ENCODE measurements at regions not wholly inside any gene's neighbourhood (a gene's known extent, or its start where the extent isn't known, plus 50 kb on each side); places are given as distances from the start of the nearest gene placed in this dataset.

- Histone ChIP-seq H3K4me1 (no peaks in the 10 kb centered on the region), H3K4me3 (no peak overlapping the region), H3K27ac (no peak overlapping the region), H3K36me3 (no peaks in the 10 kb centered on the region), H3K27me3 (no peaks in the 10 kb centered on the region), H3K9me3 (no peaks in the 10 kb centered on the region)
- WGBS, 2 donors (ENCODE audit: low coverage in 1 of 2): 67% methylated on average over 1 of the region's 1 CpG; no CpG with 5 or more reads in 1 of the 2 donors
- in situ Hi-C loops (cut with MboI; ENCODE audit: low pct_ligation_motif_present in 1 of 4, low pct_unique_long_range_greater_than_20kb in 1 of 4, low sequenced_read_pairs in 3 of 4): loop anchor here in 1 of 4 donors (25.0 kb wide), 1 partner anchor 297 kb away; no protein-coding TSS in a partner anchor
- TF ChIP-seq POLR2A (IDR thresholded peaks at IDR 0.05) (no peak), EP300 (IDR thresholded peaks at IDR 0.05; ENCODE audit: low read depth) (no peak), CTCF (IDR thresholded peaks at IDR 0.05) (no peak), POLR2AphosphoS5 (IDR thresholded peaks at IDR 0.05) (no peak)
- DNase-seq: no peak
- intact Hi-C loops (cut with DNase I; ENCODE audit: low total_unique reads): no loop called here
Observed at GRCh38 chr6:71040043-71040442, 83.2 kb upstream of the B3GAT2 start.

GRCh38 chr6:71040841-71041240 is 84.0 kb upstream of the B3GAT2 start:
- intact Hi-C loops (cut with DNase I; ENCODE audit: low total_unique reads): no loop called here
- in situ Hi-C loops (cut with MboI; ENCODE audit: low pct_ligation_motif_present in 1 of 4, low pct_unique_long_range_greater_than_20kb in 1 of 4, low sequenced_read_pairs in 3 of 4): loop anchor here in 1 of 4 donors (25.0 kb wide), 1 partner anchor 296 kb away; no protein-coding TSS in a partner anchor
- no peak overlapping the region for H3K27ac ChIP-seq

GRCh38 chr6:71043902-71044301 is 87.0 kb upstream of the B3GAT2 start:
- Histone ChIP-seq H3K4me3 (no peak overlapping the region), H3K9me3 (no peaks in the 10 kb centered on the region), H3K4me1 (no peaks in the 10 kb centered on the region), H3K27ac (no peak overlapping the region), H3K36me3 (no peaks in the 10 kb centered on the region), H3K27me3 (no peaks in the 10 kb centered on the region)
- WGBS, 2 donors (ENCODE audit: low coverage in 1 of 2): 25 to 37% methylated on average over 1 of the region's 1 CpG
- TF ChIP-seq EP300 (IDR thresholded peaks at IDR 0.05; ENCODE audit: low read depth) (no peak), POLR2AphosphoS5 (IDR thresholded peaks at IDR 0.05) (no peak), POLR2A (IDR thresholded peaks at IDR 0.05) (no peak), CTCF (IDR thresholded peaks at IDR 0.05) (no peak)
- intact Hi-C loops (cut with DNase I; ENCODE audit: low total_unique reads) (no loop called here), in situ Hi-C loops (cut with MboI; ENCODE audit: low pct_ligation_motif_present in 1 of 4, low pct_unique_long_range_greater_than_20kb in 1 of 4, low sequenced_read_pairs in 3 of 4) (loop anchor here in 1 of 4 donors (25.0 kb wide), 1 partner anchor 293 kb away; no protein-coding TSS in a partner anchor)
- no peak for DNase-seq

More at GRCh38 chr6:71040841-71041240, 84.0 kb upstream of the B3GAT2 start:
- DNase-seq: no peak
- Histone ChIP-seq H3K27me3 (no peaks in the 10 kb centered on the region), H3K4me1 (no peaks in the 10 kb centered on the region), H3K4me3 (no peak overlapping the region), H3K9me3 (no peaks in the 10 kb centered on the region), H3K36me3 (no peaks in the 10 kb centered on the region)
- TF ChIP-seq POLR2AphosphoS5 (IDR thresholded peaks at IDR 0.05) (no peak), EP300 (IDR thresholded peaks at IDR 0.05; ENCODE audit: low read depth) (no peak), POLR2A (IDR thresholded peaks at IDR 0.05) (no peak), CTCF (IDR thresholded peaks at IDR 0.05) (no peak)
- 70 to 75% methylated on average over 1 to 2 of the region's 2 CpGs for WGBS, 2 donors (ENCODE audit: low coverage in 1 of 2)

- in situ Hi-C loops (cut with MboI; ENCODE audit: low pct_ligation_motif_present in 1 of 4, low pct_unique_long_range_greater_than_20kb in 1 of 4, low sequenced_read_pairs in 3 of 4): loop anchor here in 1 of 4 donors (25.0 kb wide), 1 partner anchor 293 kb away; no protein-coding TSS in a partner anchor
- WGBS, 2 donors (ENCODE audit: low coverage in 1 of 2): 55 to 77% methylated on average over 1 of the region's 1 CpG
- TF ChIP-seq EP300 (IDR thresholded peaks at IDR 0.05; ENCODE audit: low read depth): no peak
- no peak for TF ChIP-seq CTCF (IDR thresholded peaks at IDR 0.05)
- TF ChIP-seq POLR2A (IDR thresholded peaks at IDR 0.05): no peak
- TF ChIP-seq POLR2AphosphoS5 (IDR thresholded peaks at IDR 0.05): no peak
Observed at GRCh38 chr6:71044753-71045152, 87.9 kb upstream of the B3GAT2 start.

More at GRCh38 chr6:71044753-71045152, 87.9 kb upstream of the B3GAT2 start:
- Histone ChIP-seq H3K4me1 (no peaks in the 10 kb centered on the region), H3K27ac (no peak overlapping the region), H3K4me3 (no peak overlapping the region), H3K27me3 (no peaks in the 10 kb centered on the region), H3K36me3 (no peaks in the 10 kb centered on the region), H3K9me3 (no peaks in the 10 kb centered on the region)
- DNase-seq: no peak
- intact Hi-C loops (cut with DNase I; ENCODE audit: low total_unique reads): no loop called here

All from transverse colon (tissue), 4 donors.